ENCODE measurements at regions not wholly inside any gene's neighbourhood (a gene's known extent, or its start where the extent isn't known, plus 50 kb on each side); places are given as distances from the start of the nearest gene placed in this dataset.
"Not testable (repeated sequence)": the region's sequence is repeated elsewhere in the genome, so short reads cannot be mapped to it uniquely, and the experiment has no call there.

DNA sequence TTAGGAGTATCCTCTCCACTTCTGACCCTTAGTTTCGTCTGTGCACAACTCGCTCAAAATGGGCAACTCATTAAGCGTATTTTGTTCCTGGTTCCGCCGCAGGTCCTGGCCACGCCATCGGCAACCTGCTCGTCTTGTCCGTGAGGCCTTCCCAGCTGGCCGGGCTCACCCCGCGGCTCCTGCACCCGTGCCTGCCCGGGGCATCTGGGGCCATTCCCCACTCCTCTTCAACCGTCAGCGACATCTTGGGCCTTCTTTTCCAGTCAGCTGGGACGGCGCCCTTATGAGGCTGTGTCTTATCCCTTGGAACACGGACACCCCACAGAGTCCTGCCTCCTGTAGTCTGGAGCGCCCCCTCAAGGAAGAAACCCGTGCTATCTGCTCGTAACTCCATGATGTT lies 271.9 kb upstream of the NRSN1 start:
- not testable (repeated sequence) for H2AFZ ChIP-seq (ENCODE audit: low read depth, low read length); H4K20me1 ChIP-seq (ENCODE audit: insufficient read depth, low read length); H3K4me1 ChIP-seq (ENCODE audit: low read length); H3K27ac ChIP-seq (ENCODE audit: low read length); H3K4me2 ChIP-seq (ENCODE audit: low read length); H3K4me3 ChIP-seq (ENCODE audit: low read length); H3K36me3 ChIP-seq (replicated peaks; ENCODE audit: low read depth, low read length); H3K79me2 ChIP-seq (ENCODE audit: low read length); H3K9me3 ChIP-seq (ENCODE audit: insufficient read depth, low read length); H3K9ac ChIP-seq (ENCODE audit: low read length); H3K27me3 ChIP-seq (ENCODE audit: low read depth, low read length)

DNA sequence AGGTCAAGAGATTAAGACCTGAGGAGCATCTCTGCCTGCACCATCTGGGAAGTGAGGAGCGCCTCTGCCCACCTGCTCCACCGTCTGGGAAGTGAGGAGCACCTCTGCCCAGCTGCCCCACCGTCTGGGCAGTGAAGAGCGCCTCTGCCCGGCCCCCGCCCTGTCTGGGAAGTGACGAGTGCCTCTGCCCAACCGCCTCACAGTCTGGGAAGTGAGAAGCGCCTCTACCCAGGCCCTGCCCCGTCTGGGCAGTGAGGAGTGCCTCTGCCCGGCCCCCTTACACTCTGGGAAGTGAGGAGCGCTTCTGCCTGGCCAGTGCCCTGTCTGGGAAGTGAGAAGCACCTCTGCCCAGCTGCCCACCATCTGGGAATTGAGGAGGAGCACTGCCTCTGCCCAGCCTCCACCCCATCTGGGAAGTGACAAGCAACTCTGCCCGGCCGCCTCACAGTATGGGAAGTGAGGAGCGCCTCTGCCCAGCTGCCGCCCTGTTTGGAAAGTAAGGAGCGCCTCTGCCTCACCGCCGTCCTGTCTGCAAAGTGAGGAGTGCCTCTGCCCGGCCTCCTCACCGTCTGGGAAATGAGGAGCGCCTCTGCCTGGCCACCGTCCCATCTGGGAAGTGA lies 270.4 kb upstream of the NRSN1 start:
- no peak for TF ChIP-seq EZH2phosphoT487 (IDR thresholded peaks at IDR 0.05; ENCODE audit: low read depth)
- TF ChIP-seq, protein P1, sequence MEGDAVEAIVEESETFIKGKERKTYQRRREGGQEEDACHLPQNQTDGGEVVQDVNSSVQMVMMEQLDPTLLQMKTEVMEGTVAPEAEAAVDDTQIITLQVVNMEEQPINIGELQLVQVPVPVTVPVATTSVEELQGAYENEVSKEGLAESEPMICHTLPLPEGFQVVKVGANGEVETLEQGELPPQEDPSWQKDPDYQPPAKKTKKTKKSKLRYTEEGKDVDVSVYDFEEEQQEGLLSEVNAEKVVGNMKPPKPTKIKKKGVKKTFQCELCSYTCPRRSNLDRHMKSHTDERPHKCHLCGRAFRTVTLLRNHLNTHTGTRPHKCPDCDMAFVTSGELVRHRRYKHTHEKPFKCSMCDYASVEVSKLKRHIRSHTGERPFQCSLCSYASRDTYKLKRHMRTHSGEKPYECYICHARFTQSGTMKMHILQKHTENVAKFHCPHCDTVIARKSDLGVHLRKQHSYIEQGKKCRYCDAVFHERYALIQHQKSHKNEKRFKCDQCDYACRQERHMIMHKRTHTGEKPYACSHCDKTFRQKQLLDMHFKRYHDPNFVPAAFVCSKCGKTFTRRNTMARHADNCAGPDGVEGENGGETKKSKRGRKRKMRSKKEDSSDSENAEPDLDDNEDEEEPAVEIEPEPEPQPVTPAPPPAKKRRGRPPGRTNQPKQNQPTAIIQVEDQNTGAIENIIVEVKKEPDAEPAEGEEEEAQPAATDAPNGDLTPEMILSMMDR (IDR thresholded peaks at IDR 0.05; ENCODE audit: low read depth, low read length) = no peak
- Histone ChIP-seq H2AFZ (ENCODE audit: low read depth, low read length) (no peak overlapping the region), H3K4me3 (ENCODE audit: low read length) (no peak overlapping the region)

DNA sequence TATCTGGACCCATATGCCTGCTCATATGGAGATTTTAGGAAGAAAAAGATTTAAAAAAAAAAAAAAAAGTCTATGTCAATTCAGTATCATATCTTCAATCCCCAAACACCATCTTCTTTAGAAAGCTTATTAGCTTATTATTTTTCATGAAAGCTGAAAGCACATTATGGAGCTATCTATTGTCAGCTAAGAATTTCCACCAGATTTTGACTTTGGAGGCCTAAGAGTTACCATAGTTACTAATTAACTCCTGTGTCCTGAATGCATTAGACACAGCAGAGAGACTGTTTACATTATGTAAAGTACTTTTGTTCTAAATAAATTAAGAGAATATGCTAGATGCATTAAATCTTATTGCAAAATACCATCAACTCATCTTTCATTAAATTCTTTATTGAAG lies 255.5 kb upstream of the NRSN1 start:
- H3K4me1 ChIP-seq (ENCODE audit: low read length) = no peaks in the 10 kb centered on the region
- no peak overlapping the region for H3K4me2 ChIP-seq (ENCODE audit: low read length)
- no peaks in the 10 kb centered on the region for H3K9me3 ChIP-seq (ENCODE audit: insufficient read depth, low read length)
- no peaks in the 10 kb centered on the region for H3K79me2 ChIP-seq (ENCODE audit: low read length)
- no peak overlapping the region for H3K9ac ChIP-seq (ENCODE audit: low read length)
- H3K27me3 ChIP-seq (ENCODE audit: low read depth, low read length) = no peaks in the 10 kb centered on the region
- TF ChIP-seq EZH2phosphoT487 (IDR thresholded peaks at IDR 0.05; ENCODE audit: low read depth) = no peak
- TF ChIP-seq, protein P1 (IDR thresholded peaks at IDR 0.05; ENCODE audit: low read depth, low read length) = no peak
- H3K27ac ChIP-seq (ENCODE audit: low read length) = no peak overlapping the region
- no peak overlapping the region for H2AFZ ChIP-seq (ENCODE audit: low read depth, low read length)
- H4K20me1 ChIP-seq (ENCODE audit: insufficient read depth, low read length) = no peaks in the 10 kb centered on the region
- H3K36me3 ChIP-seq (replicated peaks; ENCODE audit: low read depth, low read length) = no peaks in the 10 kb centered on the region
- H3K4me3 ChIP-seq (ENCODE audit: low read length) = no peak overlapping the region

More for the DNA sequence above, 270.4 kb upstream of the NRSN1 start:
- Histone ChIP-seq H3K79me2 (ENCODE audit: low read length) (no peaks in the 10 kb centered on the region), H4K20me1 (ENCODE audit: insufficient read depth, low read length) (no peaks in the 10 kb centered on the region), H3K9ac (ENCODE audit: low read length) (no peak overlapping the region), H3K4me1 (ENCODE audit: low read length) (no peaks in the 10 kb centered on the region), H3K27me3 (ENCODE audit: low read depth, low read length) (no peaks in the 10 kb centered on the region), H3K27ac (ENCODE audit: low read length) (no peak overlapping the region), H3K4me2 (ENCODE audit: low read length) (no peak overlapping the region), H3K9me3 (ENCODE audit: insufficient read depth, low read length) (no peaks in the 10 kb centered on the region), H3K36me3 (replicated peaks; ENCODE audit: low read depth, low read length) (no peaks in the 10 kb centered on the region)

DNA sequence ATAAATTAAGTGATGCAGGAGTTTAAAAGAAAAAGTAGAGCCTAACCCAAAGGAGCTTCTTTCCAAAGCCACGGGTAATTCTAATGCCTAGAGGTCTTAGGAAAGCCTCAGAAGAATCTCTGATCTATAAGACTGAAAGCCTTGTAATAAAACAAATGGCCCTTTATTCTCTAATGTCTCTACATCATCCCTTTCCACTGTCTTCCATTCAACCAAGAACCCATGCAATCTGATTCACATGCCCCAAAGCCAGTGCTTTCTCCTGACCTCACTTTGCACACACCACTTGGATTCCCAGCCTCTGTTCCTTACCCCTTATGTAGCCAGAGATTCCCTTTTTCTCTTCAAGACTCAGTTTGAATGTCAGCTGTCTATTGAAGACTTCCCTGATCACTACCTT lies 252.9 kb upstream of the NRSN1 start:
- no peaks in the 10 kb centered on the region for H3K4me1 ChIP-seq (ENCODE audit: low read length)

More for the DNA sequence above, 252.9 kb upstream of the NRSN1 start:
- no peaks in the 10 kb centered on the region for H3K9me3 ChIP-seq (ENCODE audit: insufficient read depth, low read length)
- H3K27me3 ChIP-seq (ENCODE audit: low read depth, low read length) = no peaks in the 10 kb centered on the region
- no peak overlapping the region for H3K27ac ChIP-seq (ENCODE audit: low read length)
- no peak overlapping the region for H3K9ac ChIP-seq (ENCODE audit: low read length)
- no peak overlapping the region for H3K4me3 ChIP-seq (ENCODE audit: low read length)
- no peaks in the 10 kb centered on the region for H4K20me1 ChIP-seq (ENCODE audit: insufficient read depth, low read length)
- no peaks in the 10 kb centered on the region for H3K36me3 ChIP-seq (replicated peaks; ENCODE audit: low read depth, low read length)
- H3K79me2 ChIP-seq (ENCODE audit: low read length) = no peaks in the 10 kb centered on the region
- TF ChIP-seq EZH2phosphoT487 (IDR thresholded peaks at IDR 0.05; ENCODE audit: low read depth) = no peak
- TF ChIP-seq, protein P1 (IDR thresholded peaks at IDR 0.05; ENCODE audit: low read depth, low read length) = no peak
- H2AFZ ChIP-seq (ENCODE audit: low read depth, low read length) = no peak overlapping the region
- no peak overlapping the region for H3K4me2 ChIP-seq (ENCODE audit: low read length)

All from OCI-LY3 (cell line).